IMR-90 (cell line): ENCODE measurements at regions not wholly inside any gene's neighbourhood (a gene's known extent, or its start where the extent isn't known, plus 50 kb on each side); places are given as distances from the start of the nearest gene placed in this dataset.

Experiments used
- ATAC-seq: fragments of 200-7000 bp; cut with Tn5 transposase; 2 replicates; pipeline ENCODE4 v1.9.1; 2020; ENCODE audit warnings: low read depth, mild to moderate bottlenecking, moderate library complexity
- BruUV-seq: library from RNA; stranded (reverse); fragments of 400-500 nt; replicated peaks from 2 replicates; lab custom pipeline; 2021; lab: Mats Ljungman, UMichigan
- CTCF ChIA-PET: fragments of 300-600 bp; formaldehyde crosslinking; extraction: SDS; loops from one replicate; lab custom pipeline; 2021; ENCODE audit warnings: antibody characterized with exemption; lab: Yijun Ruan, JAX
- POLR2A ChIA-PET: fragments of 300-600 bp; sonication (Branson Sonifier 250); formaldehyde crosslinking; loops from one replicate; lab custom pipeline; 2022; ENCODE audit warnings: antibody characterized with exemption; ENCODE audit not compliant: unreplicated experiment; lab: Charles Lee
- DNase-seq: peaks from one replicate; pipeline ENCODE4 v3.0.0; 2013
- H2AFZ ChIP-seq: replicated peaks from 2 replicates; pipeline ENCODE3; 2013; ENCODE audit warnings: low read length, mild to moderate bottlenecking; ENCODE audit not compliant: poor library complexity
- H2AK5ac ChIP-seq: 2 replicates; pipeline ENCODE4 v1.6.1; 2013; ENCODE audit warnings: low read depth, low read length, inconsistent platforms
- H2AK9ac ChIP-seq: replicated peaks from 2 replicates; pipeline ENCODE3; 2013; ENCODE audit warnings: mild to moderate bottlenecking, low read depth, low read length, moderate library complexity; ENCODE audit not compliant: poor library complexity
- H2BK120ac ChIP-seq: 2 replicates; pipeline ENCODE4 v1.6.1; 2013; ENCODE audit warnings: low read depth, low read length, inconsistent platforms
- H2BK15ac ChIP-seq: 3 replicates; pipeline ENCODE4 v1.6.1; 2013; ENCODE audit warnings: low read depth, low read length, inconsistent platforms
- H2BK20ac ChIP-seq: 2 replicates; pipeline ENCODE4 v1.6.1; 2013; ENCODE audit warnings: low read depth, mild to moderate bottlenecking, inconsistent platforms, low read length, moderate library complexity
- H2BK5ac ChIP-seq: 2 replicates; pipeline ENCODE4 v1.6.1; 2013; ENCODE audit warnings: mild to moderate bottlenecking, low read depth, low read length, inconsistent platforms; ENCODE audit not compliant: poor library complexity, severe bottlenecking
- H3K14ac ChIP-seq: replicated peaks from 2 replicates; pipeline ENCODE4 v1.6.1; 2013; ENCODE audit warnings: low read depth, low read length, inconsistent platforms
- H3K18ac ChIP-seq: 2 replicates; pipeline ENCODE4 v1.6.1; 2013; ENCODE audit warnings: low read depth, low read length, control low read depth
- H3K23ac ChIP-seq: 2 replicates; pipeline ENCODE4 v1.6.1; 2013; ENCODE audit warnings: low read depth, low read length, inconsistent platforms
- H3K27ac ChIP-seq: 2 replicates; pipeline ENCODE4 v1.5.1; 2013; ENCODE audit warnings: mild to moderate bottlenecking, control low read depth, low read length; ENCODE audit not compliant: insufficient read depth
- H3K27me3 ChIP-seq: 2 replicates; pipeline ENCODE4 v1.6.1; 2013; ENCODE audit warnings: low read length; ENCODE audit not compliant: control insufficient read depth, insufficient read depth
- H3K36me3 ChIP-seq: 2 replicates; pipeline ENCODE4 v1.6.1; 2013; ENCODE audit warnings: low read length, mixed read lengths; ENCODE audit not compliant: control insufficient read depth, insufficient read depth
- H3K4ac ChIP-seq: 2 replicates; pipeline ENCODE4 v1.6.1; 2013; ENCODE audit warnings: low read depth, low read length, inconsistent platforms
- H3K4me1 ChIP-seq: 2 replicates; pipeline ENCODE4 v1.6.1; 2013; ENCODE audit warnings: low read length, mixed read lengths; ENCODE audit not compliant: control insufficient read depth, insufficient read depth
- H3K4me2 ChIP-seq: 2 replicates; pipeline ENCODE4 v1.6.1; 2013; ENCODE audit warnings: low read depth, mild to moderate bottlenecking, control low read depth, low read length, moderate library complexity
- H3K4me3 ChIP-seq: 2 replicates; pipeline ENCODE4 v1.5.1; 2013; ENCODE audit warnings: low read depth, mild to moderate bottlenecking, control low read depth, low read length, moderate library complexity; ENCODE audit not compliant: insufficient read depth
- H3K56ac ChIP-seq: 2 replicates; pipeline ENCODE4 v1.6.1; 2013; ENCODE audit warnings: low read length, inconsistent platforms; ENCODE audit not compliant: insufficient read depth; ENCODE audit errors: extremely low read depth
- H3K79me1 ChIP-seq, 2 experiments: 2 replicates each; pipeline ENCODE4 v1.6.1; 2013; ENCODE audit warnings: low read length in 2 of 2, inconsistent platforms in 1 of 2, low read depth in 1 of 2
- H3K9ac ChIP-seq: 2 replicates; pipeline ENCODE4 v1.6.1; 2013; ENCODE audit warnings: low read depth, low read length, control low read depth
- H3K9me1 ChIP-seq: 2 replicates; pipeline ENCODE4 v1.6.1; 2013; ENCODE audit warnings: low read length, inconsistent platforms; ENCODE audit not compliant: insufficient read depth
- H3K9me3 ChIP-seq: 2 replicates; pipeline ENCODE4 v1.6.1; 2013; ENCODE audit warnings: low read length; ENCODE audit not compliant: control insufficient read depth, insufficient read depth
- H4K20me1 ChIP-seq: 2 replicates; pipeline ENCODE4 v1.6.1; 2013; ENCODE audit warnings: low read length, inconsistent platforms; ENCODE audit not compliant: insufficient read depth
- H4K5ac ChIP-seq: 2 replicates; pipeline ENCODE4 v1.6.1; 2013; ENCODE audit warnings: mild to moderate bottlenecking, low read depth, low read length, control low read depth
- H4K8ac ChIP-seq, 2 experiments: 2 replicates each; pipeline ENCODE4 v1.6.1; 2013; ENCODE audit warnings: low read depth in 2 of 2, low read length in 2 of 2, control low read depth in 1 of 2, inconsistent platforms in 1 of 2
- H4K91ac ChIP-seq: 2 replicates; pipeline ENCODE4 v1.6.1; 2013; ENCODE audit warnings: low read depth, low read length, inconsistent platforms; ENCODE audit not compliant: insufficient read depth
- CEBPB ChIP-seq: IDR thresholded peaks from 2 replicates; pipeline ENCODE4 v1.6.1; 2012; ENCODE audit warnings: low read depth, low read length, improper control_type of control experiment
- CHD1 ChIP-seq: IDR thresholded peaks from 2 replicates; pipeline ENCODE4 v1.6.1; 2012; ENCODE audit warnings: low read depth, low read length, improper control_type of control experiment
- MAFK ChIP-seq: IDR thresholded peaks from 2 replicates; pipeline ENCODE4 v1.6.1; 2012; ENCODE audit warnings: low read depth, low read length, improper control_type of control experiment
- MAZ ChIP-seq: IDR thresholded peaks from 2 replicates; pipeline ENCODE4 v1.6.1; 2012; ENCODE audit warnings: low read depth, mild to moderate bottlenecking, low read length, improper control_type of control experiment, moderate library complexity, borderline replicate concordance
- MXI1 ChIP-seq: IDR thresholded peaks from 2 replicates; pipeline ENCODE4 v1.6.1; 2012; ENCODE audit warnings: low read depth, mild to moderate bottlenecking, low read length, moderate library complexity, borderline replicate concordance
- RAD21 ChIP-seq: IDR thresholded peaks from 2 replicates; pipeline ENCODE4 v1.6.1; 2012; ENCODE audit warnings: low read length, improper control_type of control experiment
- RCOR1 ChIP-seq: IDR thresholded peaks from 2 replicates; pipeline ENCODE4 v1.6.1; 2012; ENCODE audit warnings: mild to moderate bottlenecking, low read length, improper control_type of control experiment; ENCODE audit not compliant: insufficient replicate concordance
- RFX5 ChIP-seq: IDR thresholded peaks from 2 replicates; pipeline ENCODE4 v1.8.0; 2012; ENCODE audit warnings: low read depth, mild to moderate bottlenecking, low read length, moderate library complexity
- WGBS, 2 experiments: methylation state at CpG; one replicate each; pipeline versions ENCODE4 v1.1.5 to v1.1.7; 2013; ENCODE audit warnings: missing lambda C conversion rate in 2 of 2; ENCODE audit not compliant: insufficient read length in 1 of 2; ENCODE audit errors: extremely low coverage in 2 of 2; 5-methylcytosine and 5-hydroxymethylcytosine counted together
- dilution Hi-C: fragments of 300-500 bp; cut with HindIII; formaldehyde crosslinking; loops from one replicate; pipeline ENCODE4 v1.14.3; 2018; ENCODE audit warnings: low sequenced_read_pairs; ENCODE audit not compliant: unreplicated experiment
- in situ Hi-C: fragments of 300-500 bp; cut with MboI; formaldehyde crosslinking; loops from 3 replicates; pipeline ENCODE4 v1.14.3; 2019; ENCODE audit warnings: low sequenced_read_pairs, inconsistent platforms, mixed read lengths
- intact Hi-C: fragments of 100-400 bp; cut with micrococcal nuclease; formaldehyde crosslinking; loops from 2 replicates; pipeline ENCODE4 v1.10.0; 2022
- TF ChIP-seq, protein P1 (sequence below): conservative IDR thresholded peaks from 2 replicates; pipeline ENCODE4 v1.5.1; 2012; ENCODE audit warnings: mild to moderate bottlenecking, low read depth, low read length, improper control_type of control experiment

DNA sequence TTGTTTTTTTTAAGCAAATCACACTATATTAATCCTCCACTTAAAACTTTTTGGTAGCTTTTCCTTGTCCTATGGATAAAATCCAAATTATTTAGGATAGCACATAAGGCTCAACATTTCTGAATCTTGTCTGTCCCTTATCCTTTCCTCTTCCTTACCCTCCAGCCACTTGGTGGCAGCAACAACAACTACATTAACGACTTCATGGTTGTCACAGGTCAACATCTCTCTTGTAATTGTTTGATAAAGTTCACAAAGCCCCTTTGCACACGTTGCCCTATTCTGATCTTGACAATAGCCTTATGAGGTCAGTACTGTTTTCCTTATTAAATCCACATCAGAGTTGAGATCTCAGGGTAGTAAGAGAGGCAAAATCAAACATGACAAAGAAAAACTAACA is 269.0 kb upstream of the PABPC4L start:
- Histone ChIP-seq H3K56ac (no peak overlapping the region), H2AK9ac (no peak overlapping the region), H2AK5ac (no peak overlapping the region), H3K14ac (no peak overlapping the region), H2BK15ac (no peak overlapping the region), H3K4me1 (no peaks in the 10 kb centered on the region), H3K27me3 (no peaks in the 10 kb centered on the region), H3K4me3 (no peak overlapping the region), H3K36me3 (no peaks in the 10 kb centered on the region), H2BK20ac (no peak overlapping the region), H4K20me1 (no peaks in the 10 kb centered on the region), H3K4me2 (no peak overlapping the region), H4K91ac (no peak overlapping the region), H3K4ac (no peak overlapping the region), H3K27ac (no peak overlapping the region), H2AFZ (no peak overlapping the region), H3K18ac (no peak overlapping the region), H4K8ac (no peak overlapping the region), H2BK5ac (no peak overlapping the region), H2BK120ac (no peak overlapping the region), H3K9me3 (peaks cover 6% of the 10 kb centered on the region; the same call in 1 of the 2 replicates), H3K9ac (no peak overlapping the region), H3K23ac (no peak overlapping the region), H3K9me1 (no peaks in the 10 kb centered on the region), H4K5ac (no peak overlapping the region), H3K79me1 (no peaks in the 10 kb centered on the region)
- TF ChIP-seq CHD1: no peak
- TF ChIP-seq RAD21: no peak
- TF ChIP-seq, protein P1, sequence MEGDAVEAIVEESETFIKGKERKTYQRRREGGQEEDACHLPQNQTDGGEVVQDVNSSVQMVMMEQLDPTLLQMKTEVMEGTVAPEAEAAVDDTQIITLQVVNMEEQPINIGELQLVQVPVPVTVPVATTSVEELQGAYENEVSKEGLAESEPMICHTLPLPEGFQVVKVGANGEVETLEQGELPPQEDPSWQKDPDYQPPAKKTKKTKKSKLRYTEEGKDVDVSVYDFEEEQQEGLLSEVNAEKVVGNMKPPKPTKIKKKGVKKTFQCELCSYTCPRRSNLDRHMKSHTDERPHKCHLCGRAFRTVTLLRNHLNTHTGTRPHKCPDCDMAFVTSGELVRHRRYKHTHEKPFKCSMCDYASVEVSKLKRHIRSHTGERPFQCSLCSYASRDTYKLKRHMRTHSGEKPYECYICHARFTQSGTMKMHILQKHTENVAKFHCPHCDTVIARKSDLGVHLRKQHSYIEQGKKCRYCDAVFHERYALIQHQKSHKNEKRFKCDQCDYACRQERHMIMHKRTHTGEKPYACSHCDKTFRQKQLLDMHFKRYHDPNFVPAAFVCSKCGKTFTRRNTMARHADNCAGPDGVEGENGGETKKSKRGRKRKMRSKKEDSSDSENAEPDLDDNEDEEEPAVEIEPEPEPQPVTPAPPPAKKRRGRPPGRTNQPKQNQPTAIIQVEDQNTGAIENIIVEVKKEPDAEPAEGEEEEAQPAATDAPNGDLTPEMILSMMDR: no peak
- no peak for TF ChIP-seq RFX5
- TF ChIP-seq MAZ: no peak
- TF ChIP-seq MXI1: no peak
- no peak for TF ChIP-seq RCOR1
- TF ChIP-seq MAFK: no peak
- no peak for TF ChIP-seq CEBPB
- ChIA-PET POLR2A (no interaction called here), CTCF (no interaction called here)
- dilution Hi-C loops: no loop called here
- WGBS, 2 experiments: no CpG with 5 or more reads among the region's 2 CpGs
- in situ Hi-C loops: no loop called here
- ATAC-seq (no peak), DNase-seq (no peak)
- intact Hi-C loops: no loop called here
- BruUV-seq: no TSS peak
